ENCODE measurements at regions not wholly inside any gene's neighbourhood (a gene's known extent, or its start where the extent isn't known, plus 50 kb on each side); places are given as distances from the start of the nearest gene placed in this dataset.

GRCh38 chr3:106058475-106058874 lies 189.7 kb upstream of the CBLB start (continued):
- TF ChIP-seq, protein P1, sequence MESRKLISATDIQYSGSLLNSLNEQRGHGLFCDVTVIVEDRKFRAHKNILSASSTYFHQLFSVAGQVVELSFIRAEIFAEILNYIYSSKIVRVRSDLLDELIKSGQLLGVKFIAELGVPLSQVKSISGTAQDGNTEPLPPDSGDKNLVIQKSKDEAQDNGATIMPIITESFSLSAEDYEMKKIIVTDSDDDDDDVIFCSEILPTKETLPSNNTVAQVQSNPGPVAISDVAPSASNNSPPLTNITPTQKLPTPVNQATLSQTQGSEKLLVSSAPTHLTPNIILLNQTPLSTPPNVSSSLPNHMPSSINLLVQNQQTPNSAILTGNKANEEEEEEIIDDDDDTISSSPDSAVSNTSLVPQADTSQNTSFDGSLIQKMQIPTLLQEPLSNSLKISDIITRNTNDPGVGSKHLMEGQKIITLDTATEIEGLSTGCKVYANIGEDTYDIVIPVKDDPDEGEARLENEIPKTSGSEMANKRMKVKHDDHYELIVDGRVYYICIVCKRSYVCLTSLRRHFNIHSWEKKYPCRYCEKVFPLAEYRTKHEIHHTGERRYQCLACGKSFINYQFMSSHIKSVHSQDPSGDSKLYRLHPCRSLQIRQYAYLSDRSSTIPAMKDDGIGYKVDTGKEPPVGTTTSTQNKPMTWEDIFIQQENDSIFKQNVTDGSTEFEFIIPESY (IDR thresholded peaks at IDR 0.05), result no peak
- no peak for TF ChIP-seq SP1 (IDR thresholded peaks at IDR 0.05)

DNA sequence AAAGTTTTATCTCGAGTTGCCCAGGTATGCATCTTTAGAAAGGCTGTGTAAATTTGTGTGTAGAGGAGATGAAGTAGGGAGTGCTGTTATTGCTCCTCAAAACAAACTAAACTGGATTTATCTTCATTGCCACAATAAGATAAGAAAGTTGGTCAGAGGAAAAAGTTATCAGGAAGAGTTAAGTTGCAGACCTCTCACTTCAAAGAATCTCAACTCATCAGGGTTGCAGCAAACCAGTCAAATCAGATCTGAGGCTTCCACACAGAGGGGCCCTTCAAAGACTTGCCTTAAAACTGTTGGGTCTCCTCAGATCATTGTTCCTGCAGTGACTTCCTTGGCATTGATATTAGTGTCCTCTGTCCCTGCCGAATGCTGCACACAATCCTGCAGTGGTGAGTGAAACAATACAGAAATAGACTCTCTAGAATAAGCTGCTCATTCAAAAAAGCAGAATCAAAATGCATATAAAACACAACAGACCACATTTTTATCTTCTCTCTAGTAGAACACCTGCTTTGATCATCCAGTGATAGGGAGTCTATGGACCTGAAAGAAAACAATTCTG lies 191.2 kb upstream of the CBLB start:
- WGBS, result 34% methylated on average over 2 of the region's 2 CpGs
- no peak for DNase-seq (ENCODE audit: low spot score)
- TF ChIP-seq TAF1 (conservative IDR thresholded peaks at IDR 0.05) (no peak), CTCF (IDR thresholded peaks at IDR 0.05; ENCODE audit: low read depth, low read length, missing input control) (no peak), HNF4A (conservative IDR thresholded peaks at IDR 0.05) (no peak), ATF3 (IDR thresholded peaks at IDR 0.05) (no peak), NR2F2 (IDR thresholded peaks at IDR 0.05) (no peak), JUND (IDR thresholded peaks at IDR 0.05) (no peak), SP1 (IDR thresholded peaks at IDR 0.05) (no peak), YY1 (IDR thresholded peaks at IDR 0.05) (no peak), REST (IDR thresholded peaks at IDR 0.05) (no peak), GABPA (IDR thresholded peaks at IDR 0.05 in 1 of 2, conservative IDR thresholded peaks at IDR 0.05 in 1 of 2) (no peak), EGR1 (IDR thresholded peaks at IDR 0.05; ENCODE audit: low read depth in 2 of 2) (no peak), HNF4G (IDR thresholded peaks at IDR 0.05) (no peak), RAD21 (IDR thresholded peaks at IDR 0.05) (no peak), MAX (IDR thresholded peaks at IDR 0.05) (no peak), RXRA (IDR thresholded peaks at IDR 0.05) (no peak), FOXA1 (IDR thresholded peaks at IDR 0.05) (no peak)
- TF ChIP-seq, protein P1 (IDR thresholded peaks at IDR 0.05), result no peak
- H3K27ac ChIP-seq (ENCODE audit: low read depth in 1 of 2, low read length in 2 of 2), result no peak overlapping the region
- H3K9me3 ChIP-seq (ENCODE audit: control insufficient read depth in 4 of 4, low read length in 3 of 4), result peaks cover 0 to 3% (median 0%) of the 10 kb centered on the region in 4 donors
- no peaks in the 10 kb centered on the region for H3K4me1 ChIP-seq (ENCODE audit: control insufficient read depth in 4 of 4, insufficient read depth in 4 of 4, low read length in 3 of 4)
- no peaks in the 10 kb centered on the region for H3K27me3 ChIP-seq (ENCODE audit: control insufficient read depth in 4 of 4, insufficient read depth in 4 of 4, low read length in 3 of 4)
- no peaks in the 10 kb centered on the region for H3K36me3 ChIP-seq (ENCODE audit: control insufficient read depth in 4 of 4, insufficient read depth in 3 of 4, low read depth in 1 of 4, low read length in 3 of 4)
- H3K4me3 ChIP-seq (ENCODE audit: low read depth in 1 of 3, low read length in 3 of 3), result no peak overlapping the region
- no peak overlapping the region for H3K9ac ChIP-seq (ENCODE audit: low read depth in 1 of 2, low read length in 2 of 2)

Data from liver (tissue), 8 donors.